HG02981 (cell line): ENCODE measurements at regions not wholly inside any gene's neighbourhood (a gene's known extent, or its start where the extent isn't known, plus 50 kb on each side); places are given as distances from the start of the nearest gene placed in this dataset.

Experiments
- ATAC-seq: cut with Tn5 transposase; IDR thresholded peaks from one replicate; pipeline ENCODE4 v1.9.1; 2021; ENCODE audit warnings: mild to moderate bottlenecking, moderate library complexity; ENCODE audit not compliant: unreplicated experiment

- ATAC-seq: no peak
Observed at GRCh38 chr10:8731121-8732095, 676.9 kb downstream of the GATA3 start.

- no peak for ATAC-seq
Observed at GRCh38 chr10:8738987-8739386, 684.5 kb downstream of the GATA3 start.

GRCh38 chr10:8752146-8752843 is 697.8 kb downstream of the GATA3 start:
- no peak for ATAC-seq

- no peak for ATAC-seq
Observed at GRCh38 chr10:8758029-8758428, 703.5 kb downstream of the GATA3 start.

GRCh38 chr10:8766899-8767298 is 712.4 kb downstream of the GATA3 start:
- no peak for ATAC-seq

- ATAC-seq: no peak
Observed at GRCh38 chr10:8767591-8767990, 713.1 kb downstream of the GATA3 start.

GRCh38 chr10:8768341-8768740 is 713.9 kb downstream of the GATA3 start:
- ATAC-seq: no peak

GRCh38 chr10:8768852-8769251 is 714.4 kb downstream of the GATA3 start:
- no peak for ATAC-seq

GRCh38 chr10:8776926-8777622 is 722.6 kb downstream of the GATA3 start:
- ATAC-seq: no peak

GRCh38 chr10:8778713-8779112 is 724.2 kb downstream of the GATA3 start:
- no peak for ATAC-seq

GRCh38 chr10:8787649-8788048 is 733.2 kb downstream of the GATA3 start:
- ATAC-seq: no peak

GRCh38 chr10:8790390-8790789 is 735.9 kb downstream of the GATA3 start:
- ATAC-seq: no peak

GRCh38 chr10:8794860-8795259 is 740.4 kb downstream of the GATA3 start:
- no peak for ATAC-seq

- ATAC-seq: no peak
Observed at GRCh38 chr10:8800426-8800825, 745.9 kb downstream of the GATA3 start.

- ATAC-seq: no peak
Observed at GRCh38 chr10:8803992-8804391, 749.5 kb downstream of the GATA3 start.

GRCh38 chr10:8810677-8811076 is 756.2 kb downstream of the GATA3 start:
- no peak for ATAC-seq

GRCh38 chr10:8811201-8811600 is 756.7 kb downstream of the GATA3 start:
- ATAC-seq: no peak

- no peak for ATAC-seq
Observed at GRCh38 chr10:8815969-8816368, 761.5 kb downstream of the GATA3 start.

- no peak for ATAC-seq
Observed at GRCh38 chr10:8817299-8817698, 762.8 kb downstream of the GATA3 start.

- no peak for ATAC-seq
Observed at GRCh38 chr10:8825611-8826010, 771.1 kb downstream of the GATA3 start.

GRCh38 chr10:8829592-8829991 is 775.1 kb downstream of the GATA3 start:
- ATAC-seq: no peak
